ENCODE measurements at regions not wholly inside any gene's neighbourhood (a gene's known extent, or its start where the extent isn't known, plus 50 kb on each side); places are given as distances from the start of the nearest gene placed in this dataset.

DNA sequence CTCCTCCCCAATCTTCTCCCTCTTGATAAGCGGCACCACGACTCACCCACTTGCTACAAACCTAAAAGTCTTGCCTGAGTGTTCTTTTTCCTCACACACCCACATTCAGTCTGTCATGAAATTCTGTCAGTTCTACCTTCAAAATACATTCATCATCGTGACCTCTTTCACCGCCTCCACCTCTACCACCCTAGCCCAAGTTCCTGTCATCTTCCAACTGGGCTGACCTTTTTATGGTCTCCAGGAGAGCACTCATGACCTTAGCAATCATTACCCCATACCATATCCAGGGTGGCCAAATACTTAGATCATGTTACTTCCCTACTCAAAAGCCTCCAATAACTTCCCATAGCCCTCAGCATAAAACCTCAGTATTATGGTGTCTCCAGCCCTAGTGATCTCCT lies 110.4 kb upstream of the TSC22D1 start:
- TF ChIP-seq, protein P1, sequence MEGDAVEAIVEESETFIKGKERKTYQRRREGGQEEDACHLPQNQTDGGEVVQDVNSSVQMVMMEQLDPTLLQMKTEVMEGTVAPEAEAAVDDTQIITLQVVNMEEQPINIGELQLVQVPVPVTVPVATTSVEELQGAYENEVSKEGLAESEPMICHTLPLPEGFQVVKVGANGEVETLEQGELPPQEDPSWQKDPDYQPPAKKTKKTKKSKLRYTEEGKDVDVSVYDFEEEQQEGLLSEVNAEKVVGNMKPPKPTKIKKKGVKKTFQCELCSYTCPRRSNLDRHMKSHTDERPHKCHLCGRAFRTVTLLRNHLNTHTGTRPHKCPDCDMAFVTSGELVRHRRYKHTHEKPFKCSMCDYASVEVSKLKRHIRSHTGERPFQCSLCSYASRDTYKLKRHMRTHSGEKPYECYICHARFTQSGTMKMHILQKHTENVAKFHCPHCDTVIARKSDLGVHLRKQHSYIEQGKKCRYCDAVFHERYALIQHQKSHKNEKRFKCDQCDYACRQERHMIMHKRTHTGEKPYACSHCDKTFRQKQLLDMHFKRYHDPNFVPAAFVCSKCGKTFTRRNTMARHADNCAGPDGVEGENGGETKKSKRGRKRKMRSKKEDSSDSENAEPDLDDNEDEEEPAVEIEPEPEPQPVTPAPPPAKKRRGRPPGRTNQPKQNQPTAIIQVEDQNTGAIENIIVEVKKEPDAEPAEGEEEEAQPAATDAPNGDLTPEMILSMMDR (IDR thresholded peaks at IDR 0.05; ENCODE audit: low read length) = no peak
- TF ChIP-seq EZH2 (IDR thresholded peaks at IDR 0.05; ENCODE audit: borderline replicate concordance, low read length) = no peak

Measured in OCI-LY1 (cell line).